HEK293 (cell line): ENCODE measurements at regions not wholly inside any gene's neighbourhood (a gene's known extent, or its start where the extent isn't known, plus 50 kb on each side); places are given as distances from the start of the nearest gene placed in this dataset.

Experiments
- CTCF ChIP-seq: fragments of 450-650 bp; formaldehyde crosslinking; IDR thresholded peaks from 2 replicates; pipeline ENCODE4 v1.5.1; 2016; ENCODE audit warnings: missing biosample characterization, missing genetic modification characterization
- ZNF785 ChIP-seq: fragments of 450-650 bp; formaldehyde crosslinking; IDR thresholded peaks from 2 replicates; pipeline ENCODE4 v1.5.1; 2016; ENCODE audit warnings: missing biosample characterization, missing genetic modification characterization
- ZSCAN30 ChIP-seq: fragments of 450-650 bp; IDR thresholded peaks from 2 replicates; pipeline ENCODE4 v1.5.1; 2018; ENCODE audit warnings: missing biosample characterization, mild to moderate bottlenecking, missing genetic modification characterization, moderate library complexity

GRCh38 chr18:39627936-39628335, 2062.3 kb upstream of the CELF4 start:
- TF ChIP-seq CTCF (tag by site-specific recombination) (no peak), ZNF785 (tag by site-specific recombination) (no peak), ZSCAN30 (no peak)
